HEK293 (cell line): ENCODE measurements at regions not wholly inside any gene's neighbourhood (a gene's known extent, or its start where the extent isn't known, plus 50 kb on each side); places are given as distances from the start of the nearest gene placed in this dataset.

Source experiments
- CTCF ChIA-PET: fragments of 350-600 bp; formaldehyde crosslinking; extraction: SDS; loops from one replicate; lab custom pipeline; 2021; ENCODE audit warnings: antibody characterized with exemption; lab: Yijun Ruan, JAX
- POLR2A ChIA-PET: fragments of 300-600 bp; formaldehyde crosslinking; extraction: SDS; loops from one replicate; lab custom pipeline; 2020; ENCODE audit warnings: antibody characterized with exemption, inconsistent platforms; lab: Yijun Ruan, JAX
- H3K27ac ChIP-seq: fragments of 200-500 bp; sonication (Bioruptor generic); 2 replicates; pipeline ENCODE4 v1.5.1; 2014; ENCODE audit warnings: low read depth, low read length, control low read depth, inconsistent platforms; ENCODE audit errors: extremely low read depth
- H3K36me3 ChIP-seq, 2 experiments: fragments of 200-500 bp in 1 of 2; sonication (Bioruptor generic) in 1 of 2; 1 replicate in 1 of 2; 2 replicates in 1 of 2; pipeline ENCODE4 v1.5.1; 2014 to 2017; ENCODE audit warnings: inconsistent platforms in 2 of 2, low read length in 2 of 2; ENCODE audit not compliant: control insufficient read depth in 2 of 2, insufficient read depth in 1 of 2
- H3K4me1 ChIP-seq: fragments of 200-500 bp; sonication (Bioruptor generic); 2 replicates; pipeline ENCODE4 v1.5.1; 2014; ENCODE audit warnings: mild to moderate bottlenecking, low read length, inconsistent platforms; ENCODE audit not compliant: control insufficient read depth, insufficient read depth
- H3K4me3 ChIP-seq: 2 replicates; pipeline ENCODE4 v1.5.1; 2011; ENCODE audit warnings: low read depth, mild to moderate bottlenecking, control low read depth, low read length, moderate library complexity
- H3K9me3 ChIP-seq: fragments of 200-500 bp; sonication (Bioruptor generic); 2 replicates; pipeline ENCODE4 v1.5.1; 2014; ENCODE audit warnings: low read depth, low read length, inconsistent platforms; ENCODE audit not compliant: control insufficient read depth, insufficient read depth
- EGR2 ChIP-seq: fragments of 450-650 bp; formaldehyde crosslinking; IDR thresholded peaks from 2 replicates; pipeline ENCODE4 v1.5.1; 2016; ENCODE audit warnings: low read depth, missing biosample characterization, missing genetic modification characterization
- GLIS2 ChIP-seq: fragments of 450-650 bp; formaldehyde crosslinking; IDR thresholded peaks from 2 replicates; pipeline ENCODE4 v1.5.1; 2016; ENCODE audit warnings: missing biosample characterization, missing genetic modification characterization
- KLF10 ChIP-seq: fragments of 450-650 bp; IDR thresholded peaks from 2 replicates; pipeline ENCODE4 v1.5.1; 2018; ENCODE audit warnings: missing biosample characterization, mild to moderate bottlenecking, missing genetic modification characterization
- KLF16 ChIP-seq: fragments of 450-650 bp; formaldehyde crosslinking; IDR thresholded peaks from 2 replicates; pipeline ENCODE4 v1.5.1; 2017; ENCODE audit warnings: missing biosample characterization, missing genetic modification characterization
- MEIS1 ChIP-seq: sonication (generic); formaldehyde crosslinking; IDR thresholded peaks from 2 replicates; pipeline ENCODE4 v1.8.1; 2022; ENCODE audit warnings: missing genetic modification reagents, mild to moderate bottlenecking, borderline replicate concordance
- MZF1 ChIP-seq: fragments of 450-650 bp; formaldehyde crosslinking; IDR thresholded peaks from 2 replicates; pipeline ENCODE4 v1.5.1; 2017; ENCODE audit warnings: missing biosample characterization, missing genetic modification characterization, borderline replicate concordance
- OSR2 ChIP-seq: fragments of 450-650 bp; formaldehyde crosslinking; IDR thresholded peaks from 2 replicates; pipeline ENCODE4 v1.5.1; 2016; ENCODE audit warnings: missing biosample characterization, missing genetic modification characterization
- PRDM10 ChIP-seq: fragments of 450-650 bp; formaldehyde crosslinking; IDR thresholded peaks from 2 replicates; pipeline ENCODE4 v1.5.1; 2016; ENCODE audit warnings: missing biosample characterization, missing genetic modification characterization
- PRDM2 ChIP-seq: fragments of 450-650 bp; formaldehyde crosslinking; IDR thresholded peaks from 2 replicates; pipeline ENCODE4 v1.5.1; 2016; ENCODE audit warnings: missing biosample characterization, missing genetic modification characterization, borderline replicate concordance
- RBAK ChIP-seq: fragments of 450-650 bp; formaldehyde crosslinking; IDR thresholded peaks from 2 replicates; pipeline ENCODE4 v1.5.1; 2016; ENCODE audit warnings: missing biosample characterization, missing genetic modification characterization
- TCF7L2 ChIP-seq: IDR thresholded peaks from 2 replicates; pipeline ENCODE4 v1.6.1; 2011; ENCODE audit warnings: low read depth, mild to moderate bottlenecking, inconsistent platforms, low read length, moderate library complexity, borderline replicate concordance
- ZBTB17 ChIP-seq: fragments of 450-650 bp; formaldehyde crosslinking; IDR thresholded peaks from 2 replicates; pipeline ENCODE4 v1.5.1; 2016; ENCODE audit warnings: missing biosample characterization, missing genetic modification characterization
- ZNF169 ChIP-seq: fragments of 450-650 bp; formaldehyde crosslinking; IDR thresholded peaks from 2 replicates; pipeline ENCODE4 v1.5.1; 2016; ENCODE audit warnings: missing biosample characterization, missing genetic modification characterization
- ZNF202 ChIP-seq: fragments of 450-650 bp; formaldehyde crosslinking; IDR thresholded peaks from 2 replicates; pipeline ENCODE4 v1.5.1; 2016; ENCODE audit warnings: missing biosample characterization, missing genetic modification characterization, borderline replicate concordance
- ZNF23 ChIP-seq: fragments of 450-650 bp; formaldehyde crosslinking; IDR thresholded peaks from 2 replicates; pipeline ENCODE4 v1.5.1; 2016; ENCODE audit warnings: missing biosample characterization, missing genetic modification characterization, borderline replicate concordance
- ZNF280C ChIP-seq: fragments of 450-650 bp; formaldehyde crosslinking; IDR thresholded peaks from 2 replicates; pipeline ENCODE4 v1.5.1; 2016; ENCODE audit warnings: missing biosample characterization, missing genetic modification characterization
- ZNF280D ChIP-seq: fragments of 450-650 bp; formaldehyde crosslinking; IDR thresholded peaks from 2 replicates; pipeline ENCODE4 v1.5.1; 2016; ENCODE audit warnings: missing biosample characterization, missing genetic modification characterization
- ZNF302 ChIP-seq: fragments of 450-650 bp; formaldehyde crosslinking; IDR thresholded peaks from 2 replicates; pipeline ENCODE4 v1.5.1; 2016; ENCODE audit warnings: missing biosample characterization, missing genetic modification characterization, low read depth
- ZNF335 ChIP-seq: fragments of 450-650 bp; formaldehyde crosslinking; conservative IDR thresholded peaks from 2 replicates; pipeline ENCODE4 v1.5.1; 2016; ENCODE audit warnings: missing biosample characterization, missing genetic modification characterization
- ZNF623 ChIP-seq: fragments of 450-650 bp; formaldehyde crosslinking; IDR thresholded peaks from 2 replicates; pipeline ENCODE4 v1.5.1; 2016; ENCODE audit warnings: missing biosample characterization, missing genetic modification characterization
- ZNF677 ChIP-seq: fragments of 450-650 bp; IDR thresholded peaks from 2 replicates; pipeline ENCODE4 v1.5.0; 2018; ENCODE audit warnings: missing biosample characterization, mild to moderate bottlenecking, missing genetic modification characterization, moderate library complexity
- ZSCAN30 ChIP-seq: fragments of 450-650 bp; IDR thresholded peaks from 2 replicates; pipeline ENCODE4 v1.5.1; 2018; ENCODE audit warnings: missing biosample characterization, mild to moderate bottlenecking, missing genetic modification characterization, moderate library complexity

GRCh38 chr14:101409006-101409543 lies 152.2 kb upstream of the DIO3 start:
- H3K27ac ChIP-seq = no peak overlapping the region
- ChIA-PET CTCF (no interaction called here), POLR2A (interaction anchor here (0.6 kb wide), 1 partner anchor 26 kb away, joined by 3 read pairs; no protein-coding TSS in a partner anchor)
- no peak overlapping the region for H3K4me3 ChIP-seq
- H3K9me3 ChIP-seq = no peaks in the 10 kb centered on the region
- H3K4me1 ChIP-seq = no peaks in the 10 kb centered on the region
- no peaks in the 10 kb centered on the region for H3K36me3 ChIP-seq
- TF ChIP-seq ZNF23 = no peak
- no peak for TF ChIP-seq MZF1 (tag by site-specific recombination)
- TF ChIP-seq ZNF302 (tag by site-specific recombination) = no peak
- no peak for TF ChIP-seq PRDM2 (tag by site-specific recombination)
- TF ChIP-seq ZSCAN30 = no peak
- TF ChIP-seq ZNF677 = no peak
- TF ChIP-seq ZNF280D (tag by site-specific recombination) = no peak
- TF ChIP-seq ZNF280C (tag by site-specific recombination) = no peak
- no peak for TF ChIP-seq GLIS2
- TF ChIP-seq ZNF169 (tag by site-specific recombination) = no peak
- no peak for TF ChIP-seq KLF10 (tag by site-specific recombination)
- no peak for TF ChIP-seq KLF16 (tag by site-specific recombination)
- TF ChIP-seq ZNF335 = no peak

GRCh38 chr14:101410126-101410525 lies 151.2 kb upstream of the DIO3 start:
- CTCF ChIA-PET = no interaction called here
- Histone ChIP-seq H3K36me3 (no peaks in the 10 kb centered on the region), H3K27ac (no peak overlapping the region), H3K9me3 (no peaks in the 10 kb centered on the region), H3K4me3 (no peak overlapping the region), H3K4me1 (no peaks in the 10 kb centered on the region)
- POLR2A ChIA-PET = no interaction called here
- TF ChIP-seq ZNF623 (tag by site-specific recombination) (no peak), TCF7L2 (no peak), MEIS1 (CRISPR knock-in tag) (no peak), EGR2 (tag by site-specific recombination) (no peak), OSR2 (tag by site-specific recombination) (no peak), PRDM10 (no peak), ZNF202 (no peak), ZBTB17 (tag by site-specific recombination) (no peak), ZNF677 (no peak), RBAK (tag by site-specific recombination) (no peak)
